ENCODE measurements at regions not wholly inside any gene's neighbourhood (a gene's known extent, or its start where the extent isn't known, plus 50 kb on each side); places are given as distances from the start of the nearest gene placed in this dataset.

- Mint-ChIP-seq H3K27ac (no peak overlapping the region), H3K9me3 (no peaks in the 10 kb centered on the region), H3K27me3 (peaks cover 9% of the 10 kb centered on the region), H3K36me3 (peaks cover 2% of the 10 kb centered on the region), H3K4me3 (peak overlapping the region in 1 of 4 donors; percentile 69), H3K4me1 (peaks cover 15 to 18% (median 17%) of the 10 kb centered on the region in 3 donors)
Measured at GRCh38 chr18:45456090-45457021, 158.9 kb upstream of the SLC14A2 start.

DNA sequence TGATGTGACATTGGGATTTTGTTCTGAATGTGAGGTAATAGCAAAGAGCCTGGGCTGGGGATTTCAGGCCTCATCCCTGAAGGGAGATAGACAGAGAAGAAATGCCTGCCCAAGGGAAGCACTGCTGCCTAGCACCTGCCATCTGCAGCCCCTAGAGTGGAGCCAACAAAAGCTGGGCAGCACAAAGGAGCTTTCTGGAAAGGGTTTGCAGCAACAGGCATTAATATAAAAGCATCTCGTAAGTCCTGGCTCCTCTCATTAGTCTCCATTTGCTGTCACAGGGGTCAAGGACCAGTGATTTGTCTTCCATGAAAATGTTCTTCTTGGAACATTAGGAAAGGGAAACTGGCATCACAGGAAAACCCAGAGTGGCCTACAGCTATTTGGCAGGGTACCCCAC, 157.2 kb upstream of the SLC14A2 start:
- Mint-ChIP-seq H3K9me3 (no peaks in the 10 kb centered on the region), H3K4me1 (peaks cover 15 to 18% (median 17%) of the 10 kb centered on the region in 3 donors), H3K36me3 (peaks cover 2% of the 10 kb centered on the region), H3K4me3 (no peak overlapping the region), H3K27me3 (peaks cover 9% of the 10 kb centered on the region), H3K27ac (no peak overlapping the region)

DNA sequence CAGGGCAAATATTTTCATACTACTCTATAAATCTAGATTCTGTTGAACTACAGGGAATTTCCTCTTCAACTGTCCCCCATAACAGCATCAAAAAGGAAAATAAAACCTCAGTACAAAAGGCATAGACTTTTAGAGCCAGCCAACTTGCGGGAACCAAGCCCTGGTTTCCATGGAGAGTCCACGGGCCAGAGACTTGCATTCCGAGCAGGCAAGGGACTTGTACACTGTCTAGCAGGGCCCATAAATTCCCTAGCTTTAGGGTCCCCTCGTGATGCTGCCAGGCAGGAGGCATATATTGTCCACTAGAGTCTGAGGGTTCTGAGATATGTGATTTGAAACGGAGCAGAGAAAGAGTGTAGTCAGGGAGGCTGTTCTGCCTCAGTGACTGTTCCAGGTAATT, 153.1 kb upstream of the SLC14A2 start:
- Mint-ChIP-seq H3K4me1 (peaks cover 0 to 3% (median 2%) of the 10 kb centered on the region in 3 donors), H3K27ac (no peak overlapping the region), H3K36me3 (peaks cover 2% of the 10 kb centered on the region), H3K4me3 (no peak overlapping the region), H3K27me3 (peaks cover 8% of the 10 kb centered on the region), H3K9me3 (no peaks in the 10 kb centered on the region)

DNA sequence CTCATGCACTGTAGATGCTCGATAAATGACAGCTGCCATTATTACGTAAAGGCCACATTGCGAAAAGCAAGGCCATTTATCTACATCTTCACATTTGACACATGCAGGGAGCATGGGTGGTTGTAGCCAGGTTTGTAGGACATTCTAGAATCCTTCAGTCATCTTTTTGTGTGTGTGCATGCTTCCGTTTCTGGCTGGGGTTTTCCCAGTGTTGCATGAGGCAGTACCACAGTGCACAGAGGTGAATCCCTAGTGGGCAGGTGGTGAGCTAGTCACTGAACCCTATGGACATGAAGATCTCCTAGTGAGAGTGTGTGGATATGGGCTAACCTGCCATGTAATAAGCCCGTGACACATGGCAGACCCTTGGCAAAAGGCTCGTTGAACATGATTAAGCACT, 151.8 kb upstream of the SLC14A2 start:
- H3K9me3 Mint-ChIP-seq: no peaks in the 10 kb centered on the region
- peaks cover 2% of the 10 kb centered on the region for H3K36me3 Mint-ChIP-seq
- no peak overlapping the region for H3K4me3 Mint-ChIP-seq
- H3K4me1 Mint-ChIP-seq: peaks cover 0 to 3% (median 2%) of the 10 kb centered on the region in 3 donors
- peaks cover 8% of the 10 kb centered on the region for H3K27me3 Mint-ChIP-seq
- no peak overlapping the region for H3K27ac Mint-ChIP-seq

GRCh38 chr18:45464619-45465018, 150.7 kb upstream of the SLC14A2 start:
- Mint-ChIP-seq H3K27ac (no peak overlapping the region), H3K4me1 (peaks cover 0 to 3% (median 2%) of the 10 kb centered on the region in 3 donors), H3K27me3 (peaks cover 7% of the 10 kb centered on the region), H3K4me3 (no peak overlapping the region), H3K36me3 (no peaks in the 10 kb centered on the region), H3K9me3 (no peaks in the 10 kb centered on the region)

DNA sequence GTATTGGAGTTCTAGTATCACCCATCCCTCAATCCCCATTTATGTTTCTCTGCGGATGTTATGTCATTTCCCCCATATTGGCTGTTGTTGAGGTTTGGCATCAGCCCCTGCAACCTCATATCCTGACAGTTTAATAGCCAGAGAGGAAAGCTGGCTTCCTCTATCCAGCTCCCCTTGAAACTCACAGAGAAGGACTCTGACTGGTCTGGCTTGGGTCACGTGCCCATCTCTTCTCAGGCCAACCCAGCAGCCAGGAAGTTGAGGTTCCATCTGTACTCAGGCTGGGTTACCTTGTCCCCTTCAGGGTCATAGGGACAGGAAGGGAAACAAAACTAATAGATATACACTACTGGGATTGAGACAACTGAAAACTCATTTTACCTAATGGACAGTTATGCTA, 148.0 kb upstream of the SLC14A2 start:
- Mint-ChIP-seq H3K36me3 (no peaks in the 10 kb centered on the region), H3K27ac (no peak overlapping the region)

DNA sequence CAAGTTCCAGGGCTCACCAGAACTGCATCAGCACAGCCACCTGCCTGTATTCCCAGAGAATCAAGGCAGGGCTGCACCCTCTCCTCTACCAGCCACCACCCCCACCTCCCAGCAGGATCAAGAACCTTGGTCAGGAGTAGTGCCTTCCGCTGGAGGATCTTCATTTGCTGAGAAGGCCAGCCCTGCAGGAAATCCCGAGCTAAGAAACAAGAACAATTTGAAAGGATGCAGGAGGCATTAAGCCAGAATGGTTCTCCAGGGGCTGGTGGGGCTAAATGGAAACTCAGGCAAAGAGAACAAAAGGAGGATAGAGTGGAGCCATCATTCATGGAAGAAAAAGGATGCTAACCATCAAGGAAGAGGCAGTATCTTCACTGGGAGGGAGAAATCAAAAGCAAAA, 147.3 kb upstream of the SLC14A2 start:
- H3K36me3 Mint-ChIP-seq: no peaks in the 10 kb centered on the region
- H3K27me3 Mint-ChIP-seq: peaks cover 3% of the 10 kb centered on the region
- no peak overlapping the region for H3K4me3 Mint-ChIP-seq
- H3K27ac Mint-ChIP-seq: no peak overlapping the region
- H3K9me3 Mint-ChIP-seq: peaks cover 0 to 2% (median 0%) of the 10 kb centered on the region in 3 donors
- H3K4me1 Mint-ChIP-seq: peaks cover 0 to 3% (median 2%) of the 10 kb centered on the region in 3 donors

More for the DNA sequence above, 148.0 kb upstream of the SLC14A2 start:
- Mint-ChIP-seq H3K4me1 (peaks cover 0 to 3% (median 2%) of the 10 kb centered on the region in 3 donors), H3K4me3 (no peak overlapping the region), H3K27me3 (peaks cover 3% of the 10 kb centered on the region), H3K9me3 (peaks cover 0 to under 1% (median 0%) of the 10 kb centered on the region in 3 donors)

DNA sequence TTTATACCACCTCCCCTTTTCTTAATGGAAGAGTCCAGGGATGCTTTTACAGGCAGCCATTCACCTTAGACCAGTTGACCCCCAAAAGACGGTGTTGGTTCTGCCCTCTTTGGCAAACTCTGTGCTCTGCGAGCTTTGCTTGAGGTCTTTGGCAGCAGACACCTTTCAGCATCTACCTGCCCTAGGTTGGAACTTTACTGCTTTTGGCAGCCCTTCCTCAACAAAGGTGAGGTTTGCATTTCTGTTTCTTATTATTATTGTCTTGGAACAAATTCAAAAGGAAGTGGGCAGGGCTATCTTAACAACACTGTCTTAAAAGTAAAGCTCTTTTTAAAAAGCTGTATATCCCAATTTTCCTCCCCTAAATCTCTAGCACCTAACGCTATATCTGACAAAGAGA, 136.4 kb upstream of the SLC14A2 start:
- Mint-ChIP-seq H3K4me3 (no peak overlapping the region), H3K4me1 (no peaks in the 10 kb centered on the region), H3K27ac (no peak overlapping the region), H3K9me3 (peaks cover 0 to 2% (median 0%) of the 10 kb centered on the region in 3 donors), H3K27me3 (peaks cover 17% of the 10 kb centered on the region), H3K36me3 (peaks cover 3% of the 10 kb centered on the region)

GRCh38 chr18:45480219-45481015, 134.9 kb upstream of the SLC14A2 start:
- Mint-ChIP-seq H3K4me1 (no peaks in the 10 kb centered on the region), H3K27me3 (peaks cover 20% of the 10 kb centered on the region), H3K9me3 (peaks cover 0 to 2% (median 0%) of the 10 kb centered on the region in 3 donors), H3K4me3 (no peak overlapping the region), H3K36me3 (peaks cover 2% of the 10 kb centered on the region), H3K27ac (no peak overlapping the region)

- Mint-ChIP-seq H3K27ac (no peak overlapping the region), H3K27me3 (peaks cover 18% of the 10 kb centered on the region), H3K36me3 (no peaks in the 10 kb centered on the region), H3K9me3 (peaks cover 0 to 2% (median 0%) of the 10 kb centered on the region in 3 donors), H3K4me1 (no peaks in the 10 kb centered on the region), H3K4me3 (no peak overlapping the region)
Measured at GRCh38 chr18:45481821-45482220, 133.5 kb upstream of the SLC14A2 start.

- Mint-ChIP-seq H3K27ac (no peak overlapping the region), H3K4me1 (no peaks in the 10 kb centered on the region), H3K36me3 (no peaks in the 10 kb centered on the region), H3K4me3 (no peak overlapping the region), H3K27me3 (peaks cover 18% of the 10 kb centered on the region), H3K9me3 (peaks cover 0 to 2% (median 0%) of the 10 kb centered on the region in 3 donors)
Measured at GRCh38 chr18:45482286-45482685, 133.0 kb upstream of the SLC14A2 start.

GRCh38 chr18:45487581-45487980, 127.7 kb upstream of the SLC14A2 start:
- H3K4me1 Mint-ChIP-seq: no peaks in the 10 kb centered on the region
- H3K27ac Mint-ChIP-seq: no peak overlapping the region
- no peaks in the 10 kb centered on the region for H3K36me3 Mint-ChIP-seq
- H3K4me3 Mint-ChIP-seq: no peak overlapping the region
- H3K9me3 Mint-ChIP-seq: peaks cover 0 to 1% (median 0%) of the 10 kb centered on the region in 3 donors
- peaks cover 10% of the 10 kb centered on the region for H3K27me3 Mint-ChIP-seq

DNA sequence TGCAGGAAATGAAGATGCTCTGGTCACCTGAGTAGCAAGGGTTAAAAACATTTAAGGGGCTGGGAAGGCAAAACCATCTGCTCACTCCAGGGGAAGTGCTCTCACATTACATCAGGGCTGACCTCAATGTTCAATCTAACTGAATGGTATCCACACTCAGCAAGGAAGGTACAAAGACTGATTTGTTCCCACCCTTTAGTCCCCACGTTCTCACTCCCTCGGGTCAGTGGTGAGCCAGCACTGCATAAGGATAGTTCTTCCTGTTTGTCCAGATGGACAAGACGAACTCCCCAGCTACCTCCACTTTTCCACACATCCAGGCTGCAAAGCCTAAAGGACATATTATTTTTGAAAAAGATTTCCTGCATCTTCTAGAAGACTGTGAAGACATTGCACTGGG, 126.6 kb upstream of the SLC14A2 start:
- Mint-ChIP-seq H3K27ac (no peak overlapping the region), H3K9me3 (peaks cover 0 to 1% (median 0%) of the 10 kb centered on the region in 3 donors), H3K4me3 (no peak overlapping the region), H3K36me3 (no peaks in the 10 kb centered on the region), H3K27me3 (peaks cover 5% of the 10 kb centered on the region), H3K4me1 (no peaks in the 10 kb centered on the region)

DNA sequence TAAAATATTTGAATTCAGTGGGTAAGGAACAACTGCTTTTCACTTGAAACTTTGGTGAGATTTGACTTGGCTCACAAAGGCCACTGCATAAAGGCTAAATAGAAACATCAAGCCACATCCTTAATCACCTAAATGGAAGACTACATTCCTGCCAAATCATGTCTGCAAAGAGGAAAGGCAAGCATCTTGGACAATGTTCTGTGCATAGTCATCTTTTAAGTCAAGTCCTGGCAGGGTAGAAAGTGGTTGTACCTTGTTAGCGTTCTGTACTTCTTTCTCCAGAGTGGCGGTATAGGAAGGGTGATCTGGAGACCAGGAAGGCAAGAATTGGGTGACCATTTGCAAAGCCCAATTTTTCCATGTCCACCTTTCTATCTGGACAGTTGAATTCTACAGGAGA, 121.4 kb upstream of the SLC14A2 start:
- H3K4me3 Mint-ChIP-seq: no peak overlapping the region
- H3K36me3 Mint-ChIP-seq: no peaks in the 10 kb centered on the region
- H3K27ac Mint-ChIP-seq: peak overlapping the region in 1 of 3 donors; percentile 33
- H3K9me3 Mint-ChIP-seq: peaks cover 0 to 1% (median 0%) of the 10 kb centered on the region in 3 donors
- H3K4me1 Mint-ChIP-seq: no peaks in the 10 kb centered on the region
- peaks cover 4% of the 10 kb centered on the region for H3K27me3 Mint-ChIP-seq

- no peak overlapping the region for H3K27ac Mint-ChIP-seq
- no peaks in the 10 kb centered on the region for H3K36me3 Mint-ChIP-seq
Measured at GRCh38 chr18:45494811-45495210, 120.5 kb upstream of the SLC14A2 start.

More at GRCh38 chr18:45494811-45495210, 120.5 kb upstream of the SLC14A2 start:
- Mint-ChIP-seq H3K4me1 (no peaks in the 10 kb centered on the region), H3K9me3 (peaks cover 0 to 1% (median 0%) of the 10 kb centered on the region in 3 donors), H3K4me3 (no peak overlapping the region), H3K27me3 (peaks cover 4% of the 10 kb centered on the region)
